ENCODE measurements at regions not wholly inside any gene's neighbourhood (a gene's known extent, or its start where the extent isn't known, plus 50 kb on each side); places are given as distances from the start of the nearest gene placed in this dataset.
"Not testable (repeated sequence)": the region's sequence is repeated elsewhere in the genome, so short reads cannot be mapped to it uniquely, and the experiment has no call there.

GRCh38 chr18:30800800-30801199 is 241.7 kb downstream of the DSC3 start:
- no peaks in the 10 kb centered on the region for H3K4me1 Mint-ChIP-seq
- no peak overlapping the region for H3K4me3 Mint-ChIP-seq
- H3K27ac Mint-ChIP-seq: no peak overlapping the region
- POLR2A ChIA-PET: no interaction called here
- no peaks in the 10 kb centered on the region for H3K9me3 Mint-ChIP-seq
- no peaks in the 10 kb centered on the region for H3K36me3 Mint-ChIP-seq (ENCODE audit: low read depth)
- no peaks in the 10 kb centered on the region for H3K27me3 Mint-ChIP-seq
- CTCF ChIA-PET: no interaction called here
- no peak for DNase-seq

GRCh38 chr18:30792051-30792450 is 250.5 kb downstream of the DSC3 start:
- no peak for DNase-seq
- POLR2A ChIA-PET: no interaction called here
- Mint-ChIP-seq H3K36me3 (ENCODE audit: low read depth) (no peaks in the 10 kb centered on the region), H3K4me1 (no peaks in the 10 kb centered on the region), H3K4me3 (no peak overlapping the region), H3K27ac (no peak overlapping the region), H3K27me3 (no peaks in the 10 kb centered on the region), H3K9me3 (peaks cover 8% of the 10 kb centered on the region)
- CTCF ChIA-PET: no interaction called here

GRCh38 chr18:30788411-30788991 is 254.0 kb downstream of the DSC3 start:
- H3K4me1 Mint-ChIP-seq; H3K27ac Mint-ChIP-seq; H3K36me3 Mint-ChIP-seq (ENCODE audit: low read depth); CTCF ChIA-PET; H3K4me3 Mint-ChIP-seq; DNase-seq; H3K27me3 Mint-ChIP-seq; POLR2A ChIA-PET: not testable (repeated sequence)
- H3K9me3 Mint-ChIP-seq: peaks cover 11% of the 10 kb centered on the region

- no peak overlapping the region for H3K27ac Mint-ChIP-seq
These were observed 255.1 kb downstream of the DSC3 start for GRCh38 chr18:30787410-30787809.

GRCh38 chr18:30781601-30782000 is 260.9 kb downstream of the DSC3 start:
- CTCF ChIA-PET: no interaction called here
- Mint-ChIP-seq H3K27me3 (no peaks in the 10 kb centered on the region), H3K4me1 (no peaks in the 10 kb centered on the region), H3K9me3 (peaks cover 18% of the 10 kb centered on the region), H3K4me3 (no peak overlapping the region), H3K27ac (no peak overlapping the region), H3K36me3 (ENCODE audit: low read depth) (no peaks in the 10 kb centered on the region)
- POLR2A ChIA-PET: no interaction called here
- DNase-seq: no peak

More at GRCh38 chr18:30787410-30787809, 255.1 kb downstream of the DSC3 start:
- Mint-ChIP-seq H3K27me3 (no peaks in the 10 kb centered on the region), H3K36me3 (ENCODE audit: low read depth) (no peaks in the 10 kb centered on the region), H3K4me1 (no peaks in the 10 kb centered on the region), H3K9me3 (peaks cover 9% of the 10 kb centered on the region), H3K4me3 (no peak overlapping the region)
- DNase-seq: no peak
- CTCF ChIA-PET: no interaction called here
- POLR2A ChIA-PET: no interaction called here

GRCh38 chr18:30775629-30776028 is 266.9 kb downstream of the DSC3 start:
- H3K36me3 Mint-ChIP-seq (ENCODE audit: low read depth): no peaks in the 10 kb centered on the region
- H3K9me3 Mint-ChIP-seq: peaks cover 8% of the 10 kb centered on the region
- ChIA-PET POLR2A (no interaction called here), CTCF (no interaction called here)
- H3K27me3 Mint-ChIP-seq: no peaks in the 10 kb centered on the region
- no peak overlapping the region for H3K4me3 Mint-ChIP-seq
- H3K27ac Mint-ChIP-seq: no peak overlapping the region
- DNase-seq: no peak
- H3K4me1 Mint-ChIP-seq: no peaks in the 10 kb centered on the region

GRCh38 chr18:30772170-30772569 is 270.4 kb downstream of the DSC3 start:
- H3K4me3 Mint-ChIP-seq; H3K36me3 Mint-ChIP-seq (ENCODE audit: low read depth); DNase-seq; H3K9me3 Mint-ChIP-seq; H3K27ac Mint-ChIP-seq; POLR2A ChIA-PET; H3K27me3 Mint-ChIP-seq; H3K4me1 Mint-ChIP-seq; CTCF ChIA-PET: not testable (repeated sequence)

GRCh38 chr18:30766053-30766452 is 276.5 kb downstream of the DSC3 start:
- ChIA-PET POLR2A (no interaction called here), CTCF (no interaction called here)
- Mint-ChIP-seq H3K4me3 (no peak overlapping the region), H3K4me1 (no peaks in the 10 kb centered on the region), H3K27me3 (no peaks in the 10 kb centered on the region), H3K27ac (no peak overlapping the region), H3K9me3 (peaks cover 2% of the 10 kb centered on the region), H3K36me3 (ENCODE audit: low read depth) (no peaks in the 10 kb centered on the region)
- DNase-seq: no peak

GRCh38 chr18:30765247-30765646 is 277.3 kb downstream of the DSC3 start:
- CTCF ChIA-PET: no interaction called here
- POLR2A ChIA-PET: no interaction called here
- Mint-ChIP-seq H3K9me3 (no peaks in the 10 kb centered on the region), H3K27me3 (no peaks in the 10 kb centered on the region), H3K4me3 (no peak overlapping the region), H3K27ac (no peak overlapping the region), H3K4me1 (no peaks in the 10 kb centered on the region), H3K36me3 (ENCODE audit: low read depth) (no peaks in the 10 kb centered on the region)
- no peak for DNase-seq

GRCh38 chr18:30763902-30764350 is 278.6 kb downstream of the DSC3 start:
- POLR2A ChIA-PET: no interaction called here
- Mint-ChIP-seq H3K27me3 (no peaks in the 10 kb centered on the region), H3K36me3 (ENCODE audit: low read depth) (no peaks in the 10 kb centered on the region), H3K27ac (no peak overlapping the region), H3K4me1 (no peaks in the 10 kb centered on the region), H3K4me3 (no peak overlapping the region), H3K9me3 (no peaks in the 10 kb centered on the region)
- CTCF ChIA-PET: no interaction called here
- DNase-seq: no peak

GRCh38 chr18:30754846-30755245 is 287.7 kb downstream of the DSC3 start:
- Mint-ChIP-seq H3K27me3 (no peaks in the 10 kb centered on the region), H3K9me3 (no peaks in the 10 kb centered on the region), H3K36me3 (ENCODE audit: low read depth) (no peaks in the 10 kb centered on the region), H3K27ac (no peak overlapping the region), H3K4me3 (no peak overlapping the region), H3K4me1 (no peaks in the 10 kb centered on the region)
- no peak for DNase-seq
- POLR2A ChIA-PET: no interaction called here
- CTCF ChIA-PET: no interaction called here

- H3K27me3 Mint-ChIP-seq: no peaks in the 10 kb centered on the region
- no peaks in the 10 kb centered on the region for H3K9me3 Mint-ChIP-seq
- POLR2A ChIA-PET: no interaction called here
- CTCF ChIA-PET: no interaction called here
- no peak overlapping the region for H3K4me3 Mint-ChIP-seq
- no peak for DNase-seq
- H3K4me1 Mint-ChIP-seq: no peaks in the 10 kb centered on the region
- no peaks in the 10 kb centered on the region for H3K36me3 Mint-ChIP-seq (ENCODE audit: low read depth)
- no peak overlapping the region for H3K27ac Mint-ChIP-seq
These were observed 294.0 kb downstream of the DSC3 start for GRCh38 chr18:30748541-30748940.

GRCh38 chr18:30746224-30746623 is 296.3 kb downstream of the DSC3 start:
- POLR2A ChIA-PET: no interaction called here
- Mint-ChIP-seq H3K9me3 (no peaks in the 10 kb centered on the region), H3K27ac (no peak overlapping the region), H3K4me1 (no peaks in the 10 kb centered on the region), H3K36me3 (ENCODE audit: low read depth) (no peaks in the 10 kb centered on the region), H3K4me3 (no peak overlapping the region), H3K27me3 (no peaks in the 10 kb centered on the region)
- DNase-seq: no peak
- CTCF ChIA-PET: no interaction called here

- no peak overlapping the region for H3K4me3 Mint-ChIP-seq
- no peaks in the 10 kb centered on the region for H3K9me3 Mint-ChIP-seq
- H3K27me3 Mint-ChIP-seq: no peaks in the 10 kb centered on the region
- no peak for DNase-seq
- no peaks in the 10 kb centered on the region for H3K4me1 Mint-ChIP-seq
- ChIA-PET CTCF (no interaction called here), POLR2A (no interaction called here)
- H3K36me3 Mint-ChIP-seq (ENCODE audit: low read depth): no peaks in the 10 kb centered on the region
- no peak overlapping the region for H3K27ac Mint-ChIP-seq
These were observed 299.5 kb downstream of the DSC3 start for GRCh38 chr18:30743033-30743432.

- Mint-ChIP-seq H3K9me3 (peaks cover 7% of the 10 kb centered on the region), H3K4me3 (no peak overlapping the region), H3K27ac (no peak overlapping the region), H3K4me1 (no peaks in the 10 kb centered on the region), H3K36me3 (ENCODE audit: low read depth) (no peaks in the 10 kb centered on the region), H3K27me3 (no peaks in the 10 kb centered on the region)
- ChIA-PET POLR2A (no interaction called here), CTCF (no interaction called here)
- DNase-seq: no peak
These were observed 311.6 kb downstream of the DSC3 start for GRCh38 chr18:30730915-30731314.

Measured in activated CD4-positive, alpha-beta T cell treated with anti-CD3 and anti-CD28 coated beads, Interleukin-2, amount 10 ng/mL, durations not matched to agents 7 days and 5 days (primary cell).